Ramos (cell line): ENCODE measurements at regions not wholly inside any gene's neighbourhood (a gene's known extent, or its start where the extent isn't known, plus 50 kb on each side); places are given as distances from the start of the nearest gene placed in this dataset.
"Not testable (repeated sequence)": the region's sequence is repeated elsewhere in the genome, so short reads cannot be mapped to it uniquely, and the experiment has no call there.

ENCODE experiments used
- in situ Hi-C: fragments of 300-500 bp; cut with MboI; formaldehyde crosslinking; loops from one replicate; pipeline ENCODE4 v1.14.3; 2022; ENCODE audit warnings: low sequenced_read_pairs; ENCODE audit not compliant: unreplicated experiment

- in situ Hi-C loops: no loop called here
These were observed 108.3 kb upstream of the USP9X start for GRCh38 chrX:40976981-40977380.

GRCh38 chrX:40984962-40985361 is 100.3 kb upstream of the USP9X start:
- in situ Hi-C loops: no loop called here

GRCh38 chrX:40987413-40987812 is 97.8 kb upstream of the USP9X start:
- in situ Hi-C loops: no loop called here

GRCh38 chrX:40988100-40988499 is 97.1 kb upstream of the USP9X start:
- in situ Hi-C loops: no loop called here

- in situ Hi-C loops: not testable (repeated sequence)
These were observed 91.8 kb upstream of the USP9X start for GRCh38 chrX:40993395-40993794.

- in situ Hi-C loops: no loop called here
These were observed 88.2 kb upstream of the USP9X start for GRCh38 chrX:40996886-40997530.

GRCh38 chrX:40998123-40998522 is 87.1 kb upstream of the USP9X start:
- in situ Hi-C loops: no loop called here

DNA sequence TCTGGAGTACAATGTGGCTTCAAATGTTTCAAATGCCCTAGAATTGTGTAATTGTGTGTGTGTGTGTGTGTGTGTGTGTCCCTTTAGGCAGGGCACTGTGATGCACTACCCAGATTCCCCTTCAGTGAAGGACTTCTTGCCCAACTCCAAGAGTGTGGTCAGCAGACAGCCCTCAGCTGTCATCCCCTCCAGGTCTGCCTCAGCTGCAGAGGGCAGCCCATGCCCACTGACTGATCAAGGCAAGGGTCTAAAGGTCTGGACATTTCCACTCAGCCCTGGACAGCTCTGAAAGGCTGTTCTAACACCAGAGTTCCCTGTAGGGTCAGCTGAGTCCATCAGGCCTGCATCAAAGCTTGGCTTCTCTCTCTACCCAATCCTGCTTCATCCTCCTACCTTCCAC is 83.9 kb upstream of the USP9X start:
- in situ Hi-C loops: no loop called here

GRCh38 chrX:41002026-41002425 is 83.2 kb upstream of the USP9X start:
- in situ Hi-C loops: no loop called here

DNA sequence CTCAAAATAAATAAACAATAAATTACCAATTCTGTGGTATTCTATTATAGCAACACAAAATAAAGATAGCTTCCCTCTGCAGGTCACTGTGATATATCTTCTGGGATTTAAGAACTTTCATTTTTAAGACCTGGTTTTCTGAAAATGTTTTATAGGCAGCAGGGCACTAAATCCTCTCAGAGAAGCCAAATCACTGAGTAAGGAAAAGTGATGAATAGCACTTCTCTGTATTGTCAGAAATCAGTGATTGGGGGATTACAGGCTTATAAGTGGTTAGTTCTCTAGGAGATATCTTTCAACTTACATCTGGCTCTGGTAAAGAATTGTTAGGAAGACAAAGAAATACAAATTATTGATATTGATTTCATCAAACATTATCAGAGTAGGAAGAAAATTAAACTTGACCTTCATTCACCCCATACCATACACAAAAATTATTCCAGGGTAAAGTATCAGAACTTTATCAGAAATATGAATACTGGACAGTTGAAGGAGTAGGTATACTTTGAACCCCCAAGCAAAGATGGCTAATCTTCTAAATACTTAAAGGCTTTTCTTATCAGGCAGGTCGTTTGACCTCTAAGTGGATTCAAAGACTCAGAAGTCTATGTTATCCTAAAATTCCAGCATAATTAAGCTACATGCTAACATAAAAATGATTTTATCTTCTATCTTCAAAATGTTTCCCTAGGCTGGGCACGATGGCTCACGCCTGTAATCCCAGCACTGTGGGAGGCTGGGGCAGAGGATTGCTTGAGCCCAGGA is 81.6 kb upstream of the USP9X start:
- in situ Hi-C loops: no loop called here

DNA sequence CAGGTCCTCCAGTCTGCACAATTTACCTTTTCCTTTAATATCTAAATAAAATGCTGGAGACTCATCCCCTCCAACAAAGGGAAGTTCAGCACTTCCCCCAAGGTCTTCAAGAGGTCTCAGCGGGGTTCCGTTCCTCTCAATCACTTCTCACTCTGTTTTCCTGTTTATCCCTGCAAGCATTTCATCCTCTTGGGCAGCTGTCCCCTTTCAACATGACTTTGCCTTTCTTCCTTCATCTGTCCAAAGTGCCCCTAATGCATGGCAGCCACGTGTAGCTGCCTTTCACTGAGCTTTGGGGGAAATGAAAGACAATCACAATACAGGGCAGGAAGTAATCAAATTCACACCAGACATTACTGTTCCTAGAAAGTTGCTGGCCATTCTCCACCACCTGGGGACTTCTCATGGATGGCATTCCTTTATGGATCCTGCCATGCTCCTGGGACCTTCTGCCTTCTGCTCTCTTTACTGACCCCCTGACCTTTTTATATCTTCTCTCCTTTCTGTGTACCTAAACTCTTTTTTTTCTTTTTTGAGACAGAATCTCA is 79.7 kb upstream of the USP9X start:
- in situ Hi-C loops: no loop called here

DNA sequence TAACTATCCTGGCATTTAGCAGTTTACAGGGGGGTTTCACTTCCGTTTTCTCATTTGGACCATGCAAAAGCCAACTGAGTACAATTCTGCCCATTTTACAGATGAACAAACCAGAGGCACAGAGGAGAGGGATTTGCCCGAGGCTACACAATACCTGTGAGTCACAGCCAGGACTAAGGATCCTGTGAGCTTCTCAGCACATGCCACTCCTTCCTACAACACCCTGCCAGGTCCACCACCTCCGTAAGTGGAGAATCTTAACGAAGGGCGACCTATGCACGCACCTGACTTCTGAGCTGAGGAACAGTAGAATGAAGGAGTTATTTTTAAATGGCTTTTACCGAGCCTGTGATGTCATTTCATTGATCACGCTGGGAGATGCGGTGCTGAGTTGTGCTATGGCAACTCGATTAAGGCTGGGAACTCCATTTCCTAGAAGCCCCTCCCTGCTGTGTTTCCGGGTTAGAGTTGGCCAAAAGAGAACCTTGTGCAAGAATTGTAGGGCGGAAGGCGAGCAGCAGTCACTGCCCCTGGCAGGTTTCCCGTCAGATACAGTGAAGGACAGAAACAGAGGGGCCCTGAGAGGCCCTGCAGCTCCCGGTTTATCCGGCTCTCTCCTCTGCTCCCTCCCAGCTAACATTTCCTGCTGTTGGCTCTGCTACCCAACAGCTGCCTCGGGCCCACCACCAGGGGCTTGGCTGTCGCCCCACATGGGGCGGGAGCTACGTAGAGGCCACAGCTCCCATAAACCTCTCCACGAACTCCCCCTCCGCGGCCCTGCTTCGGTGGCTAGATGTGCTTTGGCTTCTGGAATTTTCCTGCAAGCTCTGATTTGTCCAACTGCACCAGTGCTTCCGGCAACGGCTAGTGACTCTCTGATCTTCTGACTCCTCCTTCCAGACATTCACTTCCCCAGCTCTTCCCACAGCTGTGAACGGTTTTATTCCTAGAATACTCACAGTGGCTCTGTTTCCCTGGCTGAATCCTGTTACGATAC is 75.1 kb upstream of the USP9X start:
- in situ Hi-C loops: no loop called here

DNA sequence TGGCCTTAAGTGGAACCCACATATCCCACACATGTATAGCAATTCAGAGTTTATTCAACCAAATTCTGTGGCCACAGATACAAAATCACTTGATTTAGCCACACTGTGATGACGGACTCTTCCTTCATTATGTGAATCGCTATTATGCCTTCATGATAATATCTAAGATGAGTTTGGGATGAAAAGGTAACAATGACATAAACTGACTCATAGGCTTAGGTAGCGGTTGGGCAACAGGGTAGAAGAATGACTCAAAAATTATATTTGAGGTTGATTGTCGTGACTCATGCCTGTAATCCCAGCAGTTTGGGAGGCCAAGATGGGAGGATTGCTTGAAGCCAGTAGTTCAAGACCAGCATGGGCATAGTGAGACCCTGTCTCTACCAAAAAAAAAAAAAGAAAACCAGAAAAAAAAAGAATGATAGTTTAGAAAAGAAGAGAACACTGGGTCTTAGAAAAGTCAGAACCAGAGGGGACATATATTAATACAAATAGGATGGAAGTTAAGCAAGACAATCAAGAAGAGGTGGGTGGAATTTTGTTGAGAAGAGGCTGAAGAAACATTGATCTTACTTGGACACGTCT is 70.4 kb upstream of the USP9X start:
- in situ Hi-C loops: no loop called here

DNA sequence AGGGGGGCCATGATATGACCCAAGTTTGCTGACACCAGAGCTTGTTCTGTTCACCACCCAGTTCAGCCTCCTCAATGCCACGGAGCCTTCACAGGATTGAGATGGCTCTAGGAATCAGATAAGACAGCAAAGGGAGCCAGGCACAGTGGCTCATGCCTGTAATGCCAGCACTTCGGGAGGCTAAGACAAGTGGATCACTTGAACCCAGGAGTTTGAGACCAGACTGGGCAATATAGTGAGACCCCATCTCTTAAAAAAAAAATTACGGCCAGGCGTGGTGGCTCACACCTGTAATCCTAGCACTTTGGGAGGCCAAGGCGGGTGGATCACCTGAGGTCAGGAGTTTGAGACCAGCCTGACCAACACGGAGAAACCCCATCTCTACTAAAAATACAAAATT is 67.5 kb upstream of the USP9X start:
- in situ Hi-C loops: not testable (repeated sequence)

- in situ Hi-C loops: not testable (repeated sequence)
These were observed 66.7 kb upstream of the USP9X start for GRCh38 chrX:41018391-41019040.

- in situ Hi-C loops: no loop called here
These were observed 66.2 kb upstream of the USP9X start for GRCh38 chrX:41019041-41019392.

GRCh38 chrX:41022566-41022965 is 62.7 kb upstream of the USP9X start:
- in situ Hi-C loops: no loop called here

DNA sequence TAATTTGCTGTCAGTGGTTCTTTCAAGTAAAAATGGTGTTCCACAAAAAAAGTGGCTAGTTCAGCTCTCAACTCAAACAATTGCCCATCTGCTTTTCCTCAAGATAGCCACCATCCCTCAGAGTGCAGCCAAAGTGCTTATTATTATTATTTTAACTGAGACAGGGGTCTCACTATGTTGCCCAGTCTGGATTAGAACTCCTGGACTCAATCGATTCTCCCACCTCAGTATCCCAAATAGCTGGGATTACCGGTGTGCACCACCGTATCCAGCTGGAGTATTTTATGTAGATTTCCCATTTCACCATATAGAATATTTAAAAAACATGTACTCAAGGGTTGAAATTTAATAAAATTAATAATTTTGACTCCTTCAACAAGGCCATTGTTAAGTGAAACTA is 62.1 kb upstream of the USP9X start:
- in situ Hi-C loops: no loop called here

GRCh38 chrX:41024335-41024734 is 60.9 kb upstream of the USP9X start:
- in situ Hi-C loops: not testable (repeated sequence)

GRCh38 chrX:41024755-41025154 is 60.5 kb upstream of the USP9X start:
- in situ Hi-C loops: no loop called here
